Thymus (tissue), 11 donors: ENCODE measurements at regions not wholly inside any gene's neighbourhood (a gene's known extent, or its start where the extent isn't known, plus 50 kb on each side); places are given as distances from the start of the nearest gene placed in this dataset.
"Not testable (repeated sequence)": the region's sequence is repeated elsewhere in the genome, so short reads cannot be mapped to it uniquely, and the experiment has no call there.

ENCODE experiments used
- DNase-seq, 9 donors: peaks; one replicate each; pipeline ENCODE4 v3.0.0-alpha.2; 2013; ENCODE audit warnings: low spot score in 9 of 9, low read depth in 6 of 9, missing footprints in 1 of 9
- H3K27ac ChIP-seq, 2 donors: one replicate each; pipeline ENCODE4 v1.5.1; 2013; ENCODE audit warnings: control low read depth in 1 of 2, low read depth in 1 of 2, low read length in 1 of 2, mild to moderate bottlenecking in 1 of 2, moderate library complexity in 1 of 2
- H3K27me3 ChIP-seq, 2 donors: one replicate each; pipeline ENCODE4 v1.5.1; 2013; ENCODE audit warnings: low read length in 1 of 2; ENCODE audit not compliant: control insufficient read depth in 2 of 2, insufficient read depth in 1 of 2
- H3K36me3 ChIP-seq, 2 donors: one replicate each; pipeline ENCODE4 v1.5.1; 2013; ENCODE audit warnings: low read length in 1 of 2, mild to moderate bottlenecking in 1 of 2, moderate library complexity in 1 of 2; ENCODE audit not compliant: control insufficient read depth in 2 of 2, insufficient read depth in 2 of 2
- H3K4me1 ChIP-seq, 2 donors: one replicate each; pipeline ENCODE4 v1.5.1; 2013; ENCODE audit warnings: low read length in 2 of 2; ENCODE audit not compliant: control insufficient read depth in 2 of 2, insufficient read depth in 2 of 2
- H3K4me3 ChIP-seq, 2 donors: one replicate each; pipeline ENCODE4 v1.5.1; 2013; ENCODE audit warnings: low read length in 2 of 2, control low read depth in 1 of 2, mild to moderate bottlenecking in 1 of 2
- H3K9me3 ChIP-seq, 2 donors: one replicate each; pipeline ENCODE4 v1.5.1; 2013; ENCODE audit warnings: low read length in 1 of 2, mild to moderate bottlenecking in 1 of 2; ENCODE audit not compliant: control insufficient read depth in 2 of 2, insufficient read depth in 1 of 2
- WGBS: extraction: QIAGEN DNeasy Blood & Tissue Kit; methylation state at CpG from one replicate; pipeline ENCODE4 v1.1.7; 2013; 5-methylcytosine and 5-hydroxymethylcytosine counted together
- donor health status: healthy.

DNA sequence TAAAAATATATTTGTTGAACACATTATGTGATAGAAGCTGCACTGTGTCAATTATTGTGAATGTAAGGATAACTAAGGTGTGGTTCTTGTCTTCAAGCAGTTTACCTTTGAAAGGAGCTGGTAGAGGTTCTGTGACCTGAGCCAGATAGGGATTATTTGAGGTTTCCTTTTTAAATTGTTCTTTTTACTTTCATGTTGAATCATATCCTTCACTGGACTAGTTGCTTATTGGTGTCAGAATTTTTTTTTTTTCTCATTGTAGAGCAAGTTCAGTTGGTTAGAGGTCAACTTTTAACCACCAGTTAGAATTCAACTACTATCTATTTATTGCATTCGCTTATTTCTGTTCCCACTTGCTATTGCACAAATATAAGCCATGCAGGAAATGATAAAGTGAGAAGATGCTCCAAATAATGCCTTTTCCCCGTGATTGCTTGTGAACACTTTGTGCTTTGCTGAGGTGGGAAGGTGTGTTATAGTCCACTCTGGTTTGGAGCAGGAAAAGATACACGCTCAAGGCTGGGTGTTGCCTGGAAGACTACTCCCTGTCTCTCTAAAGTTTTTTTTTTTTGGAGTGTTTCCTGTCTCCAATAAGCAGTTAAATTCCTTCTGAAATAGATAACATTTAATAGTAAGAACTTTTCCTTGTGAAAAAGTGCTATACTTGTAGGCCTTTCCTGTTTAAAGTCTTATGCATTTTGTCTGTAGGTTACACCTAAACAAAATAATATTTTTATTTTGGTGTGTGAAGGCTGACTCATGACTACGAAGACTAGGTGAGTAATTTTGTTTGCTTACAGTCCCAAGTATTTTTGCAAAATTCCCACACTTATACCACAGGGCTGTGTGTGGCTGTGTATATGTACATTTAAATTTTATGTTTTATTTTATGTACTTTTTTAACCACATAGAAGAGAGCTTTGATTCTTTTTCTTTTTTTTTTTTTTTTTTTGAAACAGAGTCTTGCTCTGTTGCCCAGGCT is 83.8 kb upstream of the LCORL start:
- Histone ChIP-seq H3K27me3 (no peaks in the 10 kb centered on the region), H3K27ac (no peak overlapping the region), H3K4me3 (no peak overlapping the region), H3K9me3 (no peaks in the 10 kb centered on the region), H3K4me1 (no peaks in the 10 kb centered on the region), H3K36me3 (no peaks in the 10 kb centered on the region)
- no peak for DNase-seq
- WGBS = 87% methylated on average over 4 of the region's 4 CpGs

DNA sequence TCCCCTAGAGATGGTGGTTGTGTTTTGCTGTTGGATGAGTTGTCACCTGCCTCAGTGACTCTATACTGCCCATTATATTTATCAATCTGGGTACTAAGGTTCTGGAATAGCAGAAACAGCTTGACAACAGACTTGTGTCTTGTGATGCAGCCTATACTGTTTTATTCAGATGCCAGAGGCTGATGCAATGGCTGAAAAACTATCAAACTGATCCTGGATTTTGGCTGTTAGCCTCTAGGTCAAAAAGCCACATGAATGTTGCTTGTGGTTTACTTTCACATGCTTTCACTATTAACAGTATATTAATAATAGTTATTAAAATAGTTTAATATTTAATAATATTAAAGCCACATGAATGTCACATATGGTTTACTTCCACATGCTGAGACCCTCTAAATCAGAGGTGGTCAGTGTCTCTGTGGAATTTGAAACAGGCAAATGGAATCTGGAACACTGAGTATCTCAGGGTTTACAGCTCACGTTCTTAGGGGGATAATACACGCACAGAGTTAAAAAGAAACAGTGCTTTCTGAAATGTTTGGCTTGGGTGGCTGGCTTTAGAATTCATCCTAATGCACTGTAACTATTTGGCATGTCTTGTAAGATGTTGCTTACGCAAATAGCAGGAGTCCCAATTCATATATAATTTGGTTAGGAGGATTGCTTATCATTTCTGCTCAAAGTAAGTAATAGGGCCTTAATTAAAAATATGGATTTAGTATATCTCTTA is 82.5 kb upstream of the LCORL start:
- no peak overlapping the region for H3K4me3 ChIP-seq
- WGBS = 88% methylated on average over 3 of the region's 3 CpGs
- no peak for DNase-seq
- no peaks in the 10 kb centered on the region for H3K36me3 ChIP-seq
- H3K27ac ChIP-seq = no peak overlapping the region
- H3K9me3 ChIP-seq = no peaks in the 10 kb centered on the region
- H3K27me3 ChIP-seq = no peaks in the 10 kb centered on the region
- no peaks in the 10 kb centered on the region for H3K4me1 ChIP-seq

DNA sequence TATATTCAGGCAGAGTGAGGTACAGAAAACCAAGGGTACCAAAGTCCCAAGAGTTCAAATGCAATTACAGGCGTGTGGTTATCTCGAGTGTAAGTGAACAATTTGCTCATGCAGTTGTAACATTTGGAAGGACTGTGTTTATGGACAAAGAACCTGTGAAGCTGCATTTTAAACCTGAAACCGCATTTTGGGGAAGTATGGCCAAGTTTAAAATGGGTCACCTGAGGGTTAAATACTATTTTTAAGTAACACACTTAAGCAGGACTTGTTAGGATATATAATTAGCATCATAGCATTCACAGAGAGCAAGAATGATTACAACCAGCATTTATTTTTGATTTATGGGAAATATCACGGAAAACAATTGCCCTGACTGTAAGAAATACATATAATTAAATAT is 79.1 kb upstream of the LCORL start:
- H3K36me3 ChIP-seq = no peaks in the 10 kb centered on the region
- no peak overlapping the region for H3K27ac ChIP-seq
- H3K27me3 ChIP-seq = no peaks in the 10 kb centered on the region
- H3K9me3 ChIP-seq = no peaks in the 10 kb centered on the region
- WGBS = 85% methylated on average over 4 of the region's 4 CpGs
- no peaks in the 10 kb centered on the region for H3K4me1 ChIP-seq
- H3K4me3 ChIP-seq = no peak overlapping the region
- DNase-seq = no peak

DNA sequence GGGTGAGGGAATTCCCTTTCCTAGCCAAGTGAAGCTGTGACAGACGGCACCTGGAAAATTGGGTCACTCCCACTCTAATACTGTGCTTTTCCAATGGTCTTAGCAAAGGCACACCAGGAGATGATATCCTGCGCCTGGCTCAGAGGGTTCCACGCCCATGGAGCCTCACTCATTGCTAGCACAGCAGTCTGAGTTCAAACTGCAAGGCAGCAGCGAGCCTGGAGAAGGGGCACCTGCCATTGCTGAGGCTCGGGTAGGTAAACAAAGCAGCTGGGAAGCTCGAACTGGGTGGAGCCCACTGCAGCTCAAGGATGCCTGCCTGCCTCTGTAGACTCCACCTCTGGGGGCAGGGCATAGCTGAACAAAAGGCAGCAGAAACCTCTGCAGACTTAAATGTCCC is 68.9 kb upstream of the LCORL start:
- WGBS = 81% methylated on average over 6 of the region's 6 CpGs
- H3K27ac ChIP-seq, H3K9me3 ChIP-seq, H3K27me3 ChIP-seq, H3K36me3 ChIP-seq, DNase-seq, H3K4me1 ChIP-seq, H3K4me3 ChIP-seq: not testable (repeated sequence)

DNA sequence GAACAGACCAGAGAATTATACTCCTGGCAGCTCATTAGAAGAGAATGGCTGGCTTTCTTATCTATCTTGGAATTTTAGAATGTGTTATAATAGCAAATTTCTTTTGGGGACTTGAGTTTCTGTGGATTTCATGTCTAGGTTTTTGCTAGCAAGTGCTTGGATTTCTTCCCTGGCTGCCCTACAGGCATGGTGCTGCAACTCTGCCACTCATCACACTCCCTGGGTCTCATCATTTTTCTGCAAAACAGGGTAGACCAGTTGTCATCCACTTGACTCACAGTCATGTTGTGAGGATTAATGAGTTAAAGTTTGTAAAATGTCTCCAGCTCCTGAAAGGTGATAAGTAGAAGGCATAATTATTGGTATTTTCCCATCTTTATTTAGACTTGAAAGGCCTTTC is 60.7 kb upstream of the LCORL start:
- no peak for DNase-seq
- Histone ChIP-seq H3K27ac (no peak overlapping the region), H3K9me3 (no peaks in the 10 kb centered on the region), H3K27me3 (no peaks in the 10 kb centered on the region), H3K4me1 (no peaks in the 10 kb centered on the region), H3K4me3 (no peak overlapping the region), H3K36me3 (no peaks in the 10 kb centered on the region)

DNA sequence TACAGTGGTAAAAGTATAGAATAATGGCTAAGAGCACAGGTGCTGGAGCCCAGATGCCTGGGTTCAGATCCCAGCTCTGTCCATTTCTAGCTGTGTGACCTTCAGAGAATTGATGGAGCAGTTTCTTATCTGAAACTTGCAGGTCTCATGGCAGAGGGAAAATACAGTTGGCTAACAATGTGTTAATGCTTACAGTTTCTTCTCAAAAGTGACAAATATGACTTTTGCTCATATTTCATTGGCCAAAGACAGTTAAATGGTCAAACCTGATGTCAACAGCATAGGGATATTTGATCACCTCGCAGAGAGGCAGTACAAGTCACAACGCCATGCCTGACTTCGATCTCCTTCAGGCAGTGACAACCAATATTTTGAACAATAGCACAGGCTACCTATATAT is 60.2 kb upstream of the LCORL start:
- 90% methylated on average over 3 of the region's 3 CpGs for WGBS
- Histone ChIP-seq H3K9me3 (no peaks in the 10 kb centered on the region), H3K27ac (no peak overlapping the region), H3K4me3 (no peak overlapping the region), H3K27me3 (no peaks in the 10 kb centered on the region), H3K36me3 (no peaks in the 10 kb centered on the region), H3K4me1 (no peaks in the 10 kb centered on the region)
- DNase-seq = no peak

DNA sequence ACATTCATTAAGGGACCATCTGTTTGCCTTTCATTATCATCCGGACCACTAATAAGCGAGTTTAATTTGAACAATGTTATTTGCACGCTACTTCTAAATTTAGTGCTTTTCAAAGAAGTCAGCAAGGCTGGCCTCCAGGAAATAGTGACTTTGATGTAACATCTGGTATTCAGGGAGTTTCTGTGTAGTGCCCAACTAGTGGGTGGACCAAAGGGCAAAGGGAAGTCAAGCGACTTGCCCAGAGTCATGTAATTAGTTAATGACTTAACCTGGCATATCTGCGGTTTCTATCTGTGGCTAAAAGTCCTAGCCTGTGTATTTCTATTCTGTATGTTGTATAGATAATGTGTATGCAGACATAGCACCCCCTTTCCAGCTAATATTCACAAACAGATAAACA is 56.3 kb upstream of the LCORL start:
- 93% methylated on average over 5 of the region's 5 CpGs for WGBS
- no peaks in the 10 kb centered on the region for H3K36me3 ChIP-seq
- H3K27me3 ChIP-seq = no peaks in the 10 kb centered on the region
- no peak for DNase-seq
- H3K4me3 ChIP-seq = no peak overlapping the region
- H3K27ac ChIP-seq = no peak overlapping the region
- no peaks in the 10 kb centered on the region for H3K9me3 ChIP-seq
- H3K4me1 ChIP-seq = no peaks in the 10 kb centered on the region

DNA sequence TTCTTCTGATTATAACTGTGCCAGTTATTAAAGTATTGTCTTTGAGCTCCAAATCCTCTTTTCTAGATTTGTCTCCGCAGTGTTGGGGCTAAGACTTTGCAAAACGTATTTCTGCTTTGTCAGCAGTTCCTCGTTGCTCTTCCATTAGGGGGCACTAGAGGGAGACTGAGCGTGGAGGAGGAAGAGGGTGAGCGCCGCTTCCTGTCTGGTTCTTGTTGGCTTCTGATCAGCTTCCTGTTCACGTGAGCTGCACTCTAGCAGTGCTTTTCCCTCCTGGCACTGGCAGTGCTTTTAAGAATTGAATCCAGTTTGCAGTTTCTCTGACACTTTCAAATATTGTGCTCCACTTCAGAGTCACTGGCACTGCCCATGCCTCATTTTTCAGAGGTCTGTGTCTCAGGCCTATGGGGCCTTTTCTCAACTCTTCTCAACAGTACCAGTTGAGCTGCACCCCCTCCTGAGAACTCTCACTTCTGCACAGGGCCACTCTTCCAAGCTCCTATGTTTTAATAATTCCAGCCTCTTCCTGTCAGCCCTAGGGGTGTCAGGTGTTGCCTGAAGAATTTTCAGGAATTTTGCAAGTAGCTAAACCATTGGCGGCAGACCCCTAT is 54.4 kb upstream of the LCORL start:
- Histone ChIP-seq H3K36me3 (no peaks in the 10 kb centered on the region), H3K9me3 (no peaks in the 10 kb centered on the region), H3K4me1 (no peaks in the 10 kb centered on the region), H3K27me3 (peaks cover 0 to 2% of the 10 kb centered on the region in 2 donors), H3K27ac (no peak overlapping the region), H3K4me3 (no peak overlapping the region)
- DNase-seq = peak in 3 of 9 donors; percentile 10 to 31 (median 14)
- 65% methylated on average over 8 of the region's 8 CpGs for WGBS

DNA sequence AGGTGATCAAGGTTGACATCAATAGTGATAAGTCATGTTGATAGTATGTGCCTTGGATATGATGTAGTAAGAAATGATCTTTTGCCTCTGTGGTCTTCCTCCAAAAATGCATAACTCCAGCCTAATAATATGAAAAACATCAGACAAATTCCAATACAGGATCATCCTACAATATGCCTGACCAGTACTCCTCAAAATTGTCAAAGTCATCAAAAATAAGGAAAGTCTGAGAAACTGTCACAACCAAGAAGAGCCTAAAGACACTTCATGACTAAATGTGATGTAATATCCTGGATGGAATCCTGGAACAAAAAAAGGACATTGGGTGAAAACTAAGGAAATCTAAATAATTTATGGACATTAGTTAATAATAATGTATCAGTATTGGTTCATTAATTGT is 50.3 kb upstream of the LCORL start:
- H3K9me3 ChIP-seq = no peaks in the 10 kb centered on the region
- no peaks in the 10 kb centered on the region for H3K36me3 ChIP-seq
- H3K4me1 ChIP-seq = no peaks in the 10 kb centered on the region
- H3K4me3 ChIP-seq = no peak overlapping the region
- DNase-seq = no peak
- no peak overlapping the region for H3K27ac ChIP-seq
- H3K27me3 ChIP-seq = peaks cover 0 to 9% of the 10 kb centered on the region in 2 donors
